Loucy (cell line): ENCODE measurements at regions not wholly inside any gene's neighbourhood (a gene's known extent, or its start where the extent isn't known, plus 50 kb on each side); places are given as distances from the start of the nearest gene placed in this dataset.

Source experiments
- H2AFZ ChIP-seq: fragments of 200-600 bp; sonication (generic); 2 replicates; pipeline ENCODE4 v1.6.0; 2016; ENCODE audit warnings: antibody characterized with exemption, mild to moderate bottlenecking, low read length, moderate library complexity
- H3F3A ChIP-seq: fragments of 200-600 bp; 2 replicates; pipeline ENCODE4 v1.6.0; 2016; ENCODE audit warnings: antibody characterized with exemption, low read depth, mild to moderate bottlenecking
- H3K27me3 ChIP-seq: fragments of 200-600 bp; sonication (generic); 2 replicates; pipeline ENCODE4 v1.6.1; 2014; ENCODE audit warnings: low read length, mild to moderate bottlenecking; ENCODE audit not compliant: insufficient read depth, poor library complexity, severe bottlenecking
- H3K36me3 ChIP-seq: fragments of 200-600 bp; sonication (generic); 2 replicates; pipeline ENCODE4 v1.6.1; 2016; ENCODE audit warnings: low read length; ENCODE audit not compliant: insufficient read depth
- H3K4me1 ChIP-seq: fragments of 200-600 bp; sonication (generic); 2 replicates; pipeline ENCODE4 v1.5.1; 2014; ENCODE audit warnings: low read length, mild to moderate bottlenecking; ENCODE audit not compliant: insufficient read depth, poor library complexity, severe bottlenecking
- H3K4me2 ChIP-seq: fragments of 200-600 bp; sonication (generic); 2 replicates; pipeline ENCODE4 v1.6.0; 2014; ENCODE audit warnings: antibody characterized with exemption, low read length, low read depth, mild to moderate bottlenecking; ENCODE audit not compliant: poor library complexity, severe bottlenecking
- H3K4me3 ChIP-seq: fragments of 200-600 bp; sonication (generic); 2 replicates; pipeline ENCODE4 v1.5.1; 2014; ENCODE audit warnings: low read length, mild to moderate bottlenecking, mixed read lengths; ENCODE audit not compliant: poor library complexity, severe bottlenecking
- H3K79me2 ChIP-seq: fragments of 200-600 bp; sonication (generic); 2 replicates; pipeline ENCODE4 v1.6.1; 2014; ENCODE audit warnings: low read length; ENCODE audit not compliant: insufficient read depth
- H3K9ac ChIP-seq: fragments of 200-600 bp; sonication (generic); 2 replicates; pipeline ENCODE4 v1.6.0; 2014; ENCODE audit warnings: mild to moderate bottlenecking, low read depth, low read length, moderate library complexity; ENCODE audit not compliant: poor library complexity, severe bottlenecking
- H3K9me2 ChIP-seq: fragments of 200-600 bp; sonication (generic); replicated peaks from 2 replicates; pipeline ENCODE4 v1.6.1; 2016; ENCODE audit warnings: low read depth, low read length, mixed read lengths
- H3K9me3 ChIP-seq: fragments of 200-600 bp; sonication (generic); 2 replicates; pipeline ENCODE4 v1.6.1; 2014; ENCODE audit warnings: mild to moderate bottlenecking, antibody characterized with exemption, low read length, low read depth; ENCODE audit not compliant: insufficient read depth
- H4K20me1 ChIP-seq: fragments of 200-600 bp; sonication (generic); 2 replicates; pipeline ENCODE4 v1.6.0; 2014; ENCODE audit warnings: antibody characterized with exemption, low read length, mild to moderate bottlenecking; ENCODE audit not compliant: insufficient read depth, poor library complexity, severe bottlenecking
- EZH2phosphoT487 ChIP-seq: fragments of 200-600 bp; IDR thresholded peaks from 2 replicates; pipeline ENCODE4 v1.6.1; 2018; ENCODE audit warnings: antibody characterized with exemption, mild to moderate bottlenecking, moderate library complexity, borderline replicate concordance
- TF ChIP-seq, protein P1 (sequence below): fragments of 200-600 bp; sonication (generic); conservative IDR thresholded peaks from 2 replicates; pipeline ENCODE4 v1.5.1; 2014; ENCODE audit warnings: mild to moderate bottlenecking, antibody characterized with exemption, low read length

DNA sequence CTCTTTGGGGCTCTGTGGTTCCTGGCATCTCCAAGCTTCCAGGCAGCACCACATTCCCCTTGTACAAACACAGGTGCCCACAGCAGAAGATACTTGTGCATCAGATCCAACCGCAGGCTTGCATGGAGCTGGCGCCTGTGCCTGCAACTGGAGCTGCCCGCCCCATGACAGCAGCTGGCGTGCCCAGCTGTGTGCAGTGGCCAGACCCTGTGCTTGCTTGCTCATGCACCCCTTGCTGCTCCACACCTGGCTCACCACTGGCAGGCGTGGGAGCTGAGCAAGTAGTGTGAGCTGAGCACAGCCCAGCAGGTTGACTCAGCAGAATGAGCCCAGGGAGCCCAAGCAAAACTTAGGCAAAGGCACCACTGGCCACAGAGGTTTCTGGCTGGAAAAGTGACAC, 84.4 kb upstream of the STARD4 start:
- no peaks in the 10 kb centered on the region for H3K27me3 ChIP-seq
- no peaks in the 10 kb centered on the region for H3K4me1 ChIP-seq
- H3K79me2 ChIP-seq: no peaks in the 10 kb centered on the region
- no peaks in the 10 kb centered on the region for H4K20me1 ChIP-seq
- H3K4me2 ChIP-seq: no peak overlapping the region
- no peak overlapping the region for H2AFZ ChIP-seq
- H3K4me3 ChIP-seq: no peak overlapping the region
- no peaks in the 10 kb centered on the region for H3K9me2 ChIP-seq
- TF ChIP-seq, protein P1, sequence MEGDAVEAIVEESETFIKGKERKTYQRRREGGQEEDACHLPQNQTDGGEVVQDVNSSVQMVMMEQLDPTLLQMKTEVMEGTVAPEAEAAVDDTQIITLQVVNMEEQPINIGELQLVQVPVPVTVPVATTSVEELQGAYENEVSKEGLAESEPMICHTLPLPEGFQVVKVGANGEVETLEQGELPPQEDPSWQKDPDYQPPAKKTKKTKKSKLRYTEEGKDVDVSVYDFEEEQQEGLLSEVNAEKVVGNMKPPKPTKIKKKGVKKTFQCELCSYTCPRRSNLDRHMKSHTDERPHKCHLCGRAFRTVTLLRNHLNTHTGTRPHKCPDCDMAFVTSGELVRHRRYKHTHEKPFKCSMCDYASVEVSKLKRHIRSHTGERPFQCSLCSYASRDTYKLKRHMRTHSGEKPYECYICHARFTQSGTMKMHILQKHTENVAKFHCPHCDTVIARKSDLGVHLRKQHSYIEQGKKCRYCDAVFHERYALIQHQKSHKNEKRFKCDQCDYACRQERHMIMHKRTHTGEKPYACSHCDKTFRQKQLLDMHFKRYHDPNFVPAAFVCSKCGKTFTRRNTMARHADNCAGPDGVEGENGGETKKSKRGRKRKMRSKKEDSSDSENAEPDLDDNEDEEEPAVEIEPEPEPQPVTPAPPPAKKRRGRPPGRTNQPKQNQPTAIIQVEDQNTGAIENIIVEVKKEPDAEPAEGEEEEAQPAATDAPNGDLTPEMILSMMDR: no peak
- TF ChIP-seq EZH2phosphoT487: no peak
- H3K9ac ChIP-seq: no peak overlapping the region
- H3K9me3 ChIP-seq: no peaks in the 10 kb centered on the region
- no peaks in the 10 kb centered on the region for H3F3A ChIP-seq
- H3K36me3 ChIP-seq: no peaks in the 10 kb centered on the region

- no peaks in the 10 kb centered on the region for H3K9me3 ChIP-seq
- no peak overlapping the region for H3K4me3 ChIP-seq
- H4K20me1 ChIP-seq: no peaks in the 10 kb centered on the region
- TF ChIP-seq, protein P1: no peak
- TF ChIP-seq EZH2phosphoT487: no peak
- H3K4me2 ChIP-seq: no peak overlapping the region
- H3K9me2 ChIP-seq: no peaks in the 10 kb centered on the region
- H3K79me2 ChIP-seq: no peaks in the 10 kb centered on the region
- H3K27me3 ChIP-seq: no peaks in the 10 kb centered on the region
- no peaks in the 10 kb centered on the region for H3K36me3 ChIP-seq
- no peaks in the 10 kb centered on the region for H3F3A ChIP-seq
- H3K4me1 ChIP-seq: no peaks in the 10 kb centered on the region
- H3K9ac ChIP-seq: no peak overlapping the region
- H2AFZ ChIP-seq: no peak overlapping the region
Observed at GRCh38 chr5:111595425-111595824, 83.1 kb upstream of the STARD4 start.

- Histone ChIP-seq H3K9me3 (no peaks in the 10 kb centered on the region), H3K4me3 (no peak overlapping the region), H3F3A (no peaks in the 10 kb centered on the region), H3K36me3 (no peaks in the 10 kb centered on the region), H3K79me2 (no peaks in the 10 kb centered on the region), H3K4me2 (no peak overlapping the region), H3K9ac (no peak overlapping the region), H3K27me3 (no peaks in the 10 kb centered on the region), H2AFZ (no peak overlapping the region), H4K20me1 (no peaks in the 10 kb centered on the region), H3K9me2 (no peaks in the 10 kb centered on the region), H3K4me1 (no peaks in the 10 kb centered on the region)
- TF ChIP-seq, protein P1: no peak
- no peak for TF ChIP-seq EZH2phosphoT487
Observed at GRCh38 chr5:111589316-111589715, 77.0 kb upstream of the STARD4 start.
